HEK293 (cell line): ENCODE measurements at regions not wholly inside any gene's neighbourhood (a gene's known extent, or its start where the extent isn't known, plus 50 kb on each side); places are given as distances from the start of the nearest gene placed in this dataset.

Experiments
- CTCF ChIA-PET: fragments of 350-600 bp; formaldehyde crosslinking; extraction: SDS; loops from one replicate; lab custom pipeline; 2021; ENCODE audit warnings: antibody characterized with exemption; lab: Yijun Ruan, JAX
- POLR2A ChIA-PET: fragments of 300-600 bp; formaldehyde crosslinking; extraction: SDS; loops from one replicate; lab custom pipeline; 2020; ENCODE audit warnings: antibody characterized with exemption, inconsistent platforms; lab: Yijun Ruan, JAX
- H3K27ac ChIP-seq: fragments of 200-500 bp; sonication (Bioruptor generic); 2 replicates; pipeline ENCODE4 v1.5.1; 2014; ENCODE audit warnings: low read depth, low read length, control low read depth, inconsistent platforms; ENCODE audit errors: extremely low read depth
- H3K36me3 ChIP-seq, 2 experiments: fragments of 200-500 bp in 1 of 2; sonication (Bioruptor generic) in 1 of 2; 1 replicate in 1 of 2; 2 replicates in 1 of 2; pipeline ENCODE4 v1.5.1; 2014 to 2017; ENCODE audit warnings: inconsistent platforms in 2 of 2, low read length in 2 of 2; ENCODE audit not compliant: control insufficient read depth in 2 of 2, insufficient read depth in 1 of 2
- H3K4me1 ChIP-seq: fragments of 200-500 bp; sonication (Bioruptor generic); 2 replicates; pipeline ENCODE4 v1.5.1; 2014; ENCODE audit warnings: mild to moderate bottlenecking, low read length, inconsistent platforms; ENCODE audit not compliant: control insufficient read depth, insufficient read depth
- H3K4me3 ChIP-seq: 2 replicates; pipeline ENCODE4 v1.5.1; 2011; ENCODE audit warnings: low read depth, mild to moderate bottlenecking, control low read depth, low read length, moderate library complexity
- H3K9me3 ChIP-seq: fragments of 200-500 bp; sonication (Bioruptor generic); 2 replicates; pipeline ENCODE4 v1.5.1; 2014; ENCODE audit warnings: low read depth, low read length, inconsistent platforms; ENCODE audit not compliant: control insufficient read depth, insufficient read depth
- HOXC10 ChIP-seq: sonication (generic); formaldehyde crosslinking; IDR thresholded peaks from 2 replicates; pipeline ENCODE4 v1.8.1; 2023; ENCODE audit warnings: mild to moderate bottlenecking, missing genetic modification reagents
- IKZF3 ChIP-seq: fragments of 450-650 bp; IDR thresholded peaks from 2 replicates; pipeline ENCODE4 v1.5.0; 2018; ENCODE audit warnings: missing biosample characterization, mild to moderate bottlenecking, missing genetic modification characterization, moderate library complexity
- KLF7 ChIP-seq: fragments of 450-650 bp; formaldehyde crosslinking; IDR thresholded peaks from 2 replicates; pipeline ENCODE4 v1.5.1; 2016; ENCODE audit warnings: missing biosample characterization, missing genetic modification characterization, borderline replicate concordance
- TCF7L2 ChIP-seq: IDR thresholded peaks from 2 replicates; pipeline ENCODE4 v1.6.1; 2011; ENCODE audit warnings: low read depth, mild to moderate bottlenecking, inconsistent platforms, low read length, moderate library complexity, borderline replicate concordance
- TSHZ1 ChIP-seq: fragments of 450-650 bp; formaldehyde crosslinking; IDR thresholded peaks from 2 replicates; pipeline ENCODE4 v1.5.1; 2016; ENCODE audit warnings: missing biosample characterization, missing genetic modification characterization, borderline replicate concordance
- ZBTB11 ChIP-seq: fragments of 450-650 bp; formaldehyde crosslinking; conservative IDR thresholded peaks from 2 replicates; pipeline ENCODE4 v1.5.1; 2016; ENCODE audit warnings: low read depth, missing biosample characterization, missing genetic modification characterization
- ZNF132 ChIP-seq: fragments of 450-650 bp; formaldehyde crosslinking; IDR thresholded peaks from 2 replicates; pipeline ENCODE4 v1.5.1; 2017; ENCODE audit warnings: missing biosample characterization, missing genetic modification characterization, borderline replicate concordance
- ZNF155 ChIP-seq: fragments of 450-650 bp; formaldehyde crosslinking; IDR thresholded peaks from 2 replicates; pipeline ENCODE4 v1.5.1; 2016; ENCODE audit warnings: missing biosample characterization, missing genetic modification characterization
- ZNF292 ChIP-seq: fragments of 450-650 bp; formaldehyde crosslinking; IDR thresholded peaks from 2 replicates; pipeline ENCODE4 v1.5.1; 2016; ENCODE audit warnings: low read depth, missing biosample characterization, missing genetic modification characterization, borderline replicate concordance
- ZNF311 ChIP-seq: fragments of 450-650 bp; formaldehyde crosslinking; IDR thresholded peaks from 2 replicates; pipeline ENCODE4 v1.5.1; 2017; ENCODE audit warnings: missing biosample characterization, missing genetic modification characterization, borderline replicate concordance
- ZNF335 ChIP-seq: fragments of 450-650 bp; formaldehyde crosslinking; conservative IDR thresholded peaks from 2 replicates; pipeline ENCODE4 v1.5.1; 2016; ENCODE audit warnings: missing biosample characterization, missing genetic modification characterization
- ZNF362 ChIP-seq: fragments of 450-650 bp; formaldehyde crosslinking; IDR thresholded peaks from 2 replicates; pipeline ENCODE4 v1.5.1; 2016; ENCODE audit warnings: missing biosample characterization, missing genetic modification characterization
- ZNF423 ChIP-seq: fragments of 450-650 bp; formaldehyde crosslinking; IDR thresholded peaks from 2 replicates; pipeline ENCODE4 v1.5.1; 2016; ENCODE audit warnings: missing biosample characterization, missing genetic modification characterization
- ZNF548 ChIP-seq: fragments of 450-650 bp; formaldehyde crosslinking; IDR thresholded peaks from 2 replicates; pipeline ENCODE4 v1.5.1; 2016; ENCODE audit warnings: missing biosample characterization, missing genetic modification characterization
- ZNF571 ChIP-seq: fragments of 450-650 bp; formaldehyde crosslinking; IDR thresholded peaks from 2 replicates; pipeline ENCODE4 v1.5.0; 2017; ENCODE audit warnings: missing biosample characterization, missing genetic modification characterization
- ZNF585B ChIP-seq: fragments of 450-650 bp; formaldehyde crosslinking; IDR thresholded peaks from 2 replicates; pipeline ENCODE4 v1.5.1; 2016; ENCODE audit warnings: missing biosample characterization, missing genetic modification characterization
- ZNF629 ChIP-seq: fragments of 450-650 bp; formaldehyde crosslinking; IDR thresholded peaks from 2 replicates; pipeline ENCODE4 v1.5.1; 2017; ENCODE audit warnings: missing biosample characterization, missing genetic modification characterization
- ZNF664 ChIP-seq: fragments of 450-650 bp; formaldehyde crosslinking; IDR thresholded peaks from 2 replicates; pipeline ENCODE4 v1.5.1; 2016; ENCODE audit warnings: missing biosample characterization, missing genetic modification characterization
- ZNF768 ChIP-seq: fragments of 450-650 bp; formaldehyde crosslinking; IDR thresholded peaks from 2 replicates; pipeline ENCODE4 v1.5.1; 2018; ENCODE audit warnings: missing biosample characterization, mild to moderate bottlenecking, missing genetic modification characterization
- ZNF843 ChIP-seq: fragments of 450-650 bp; formaldehyde crosslinking; IDR thresholded peaks from 2 replicates; pipeline ENCODE4 v1.5.1; 2016; ENCODE audit warnings: missing biosample characterization, missing genetic modification characterization
- ZSCAN16 ChIP-seq: fragments of 450-650 bp; formaldehyde crosslinking; IDR thresholded peaks from 2 replicates; pipeline ENCODE4 v1.5.1; 2016; ENCODE audit warnings: missing biosample characterization, missing genetic modification characterization
- TF ChIP-seq, protein P1 (sequence below): fragments of 450-650 bp; formaldehyde crosslinking; IDR thresholded peaks from 2 replicates; pipeline ENCODE4 v1.5.1; 2016; ENCODE audit warnings: missing biosample characterization, missing genetic modification characterization
- TF ChIP-seq, protein P2 (sequence below): fragments of 450-650 bp; formaldehyde crosslinking; IDR thresholded peaks from 2 replicates; pipeline ENCODE4 v1.5.1; 2016; ENCODE audit warnings: missing biosample characterization, missing genetic modification characterization, low read depth
- TF ChIP-seq, protein P3 (sequence below): fragments of 450-650 bp; formaldehyde crosslinking; IDR thresholded peaks from 2 replicates; pipeline ENCODE4 v1.5.1; 2016; ENCODE audit warnings: missing biosample characterization, missing genetic modification characterization

GRCh38 chr13:110024645-110024980, 238.2 kb upstream of the IRS2 start (continued):
- TF ChIP-seq ZBTB11 (tag by site-specific recombination) (no peak), TSHZ1 (no peak), ZNF571 (no peak), ZNF585B (tag by site-specific recombination) (no peak), ZNF629 (no peak), HOXC10 (CRISPR knock-in tag) (no peak), ZNF423 (no peak)
- TF ChIP-seq, all 188 proteins: peak for 0

GRCh38 chr13:110023729-110024644, 237.6 kb upstream of the IRS2 start:
- CTCF ChIA-PET = no interaction called here
- no peaks in the 10 kb centered on the region for H3K36me3 ChIP-seq
- POLR2A ChIA-PET = no interaction called here
- no peaks in the 10 kb centered on the region for H3K4me1 ChIP-seq
- no peaks in the 10 kb centered on the region for H3K9me3 ChIP-seq
- H3K27ac ChIP-seq = no peak overlapping the region
- H3K4me3 ChIP-seq = no peak overlapping the region
- TF ChIP-seq, protein P1, sequence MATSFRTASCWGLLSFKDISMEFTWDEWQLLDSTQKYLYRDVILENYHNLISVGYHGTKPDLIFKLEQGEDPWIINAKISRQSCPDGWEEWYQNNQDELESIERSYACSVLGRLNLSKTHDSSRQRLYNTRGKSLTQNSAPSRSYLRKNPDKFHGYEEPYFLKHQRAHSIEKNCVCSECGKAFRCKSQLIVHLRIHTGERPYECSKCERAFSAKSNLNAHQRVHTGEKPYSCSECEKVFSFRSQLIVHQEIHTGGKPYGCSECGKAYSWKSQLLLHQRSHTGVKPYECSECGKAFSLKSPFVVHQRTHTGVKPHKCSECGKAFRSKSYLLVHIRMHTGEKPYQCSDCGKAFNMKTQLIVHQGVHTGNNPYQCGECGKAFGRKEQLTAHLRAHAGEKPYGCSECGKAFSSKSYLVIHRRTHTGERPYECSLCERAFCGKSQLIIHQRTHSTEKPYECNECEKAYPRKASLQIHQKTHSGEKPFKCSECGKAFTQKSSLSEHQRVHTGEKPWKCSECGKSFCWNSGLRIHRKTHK (tag by site-specific recombination) = no peak
- TF ChIP-seq ZNF843 (tag by site-specific recombination) (no peak), ZNF292 (tag by site-specific recombination) (no peak), ZNF768 (tag by site-specific recombination) (no peak), ZNF335 (tag by site-specific recombination) (no peak), IKZF3 (tag by site-specific recombination) (no peak), ZNF548 (tag by site-specific recombination) (no peak), ZNF664 (tag by site-specific recombination) (no peak), KLF7 (tag by site-specific recombination) (no peak), ZNF362 (tag by site-specific recombination) (no peak), ZSCAN16 (tag by site-specific recombination) (no peak), ZNF311 (tag by site-specific recombination) (no peak), ZNF132 (tag by site-specific recombination) (no peak), ZNF155 (tag by site-specific recombination) (no peak), TCF7L2 (no peak)
- TF ChIP-seq, protein P2, sequence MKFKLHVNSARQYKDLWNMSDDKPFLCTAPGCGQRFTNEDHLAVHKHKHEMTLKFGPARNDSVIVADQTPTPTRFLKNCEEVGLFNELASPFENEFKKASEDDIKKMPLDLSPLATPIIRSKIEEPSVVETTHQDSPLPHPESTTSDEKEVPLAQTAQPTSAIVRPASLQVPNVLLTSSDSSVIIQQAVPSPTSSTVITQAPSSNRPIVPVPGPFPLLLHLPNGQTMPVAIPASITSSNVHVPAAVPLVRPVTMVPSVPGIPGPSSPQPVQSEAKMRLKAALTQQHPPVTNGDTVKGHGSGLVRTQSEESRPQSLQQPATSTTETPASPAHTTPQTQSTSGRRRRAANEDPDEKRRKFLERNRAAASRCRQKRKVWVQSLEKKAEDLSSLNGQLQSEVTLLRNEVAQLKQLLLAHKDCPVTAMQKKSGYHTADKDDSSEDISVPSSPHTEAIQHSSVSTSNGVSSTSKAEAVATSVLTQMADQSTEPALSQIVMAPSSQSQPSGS = no peak
- TF ChIP-seq, protein P3, sequence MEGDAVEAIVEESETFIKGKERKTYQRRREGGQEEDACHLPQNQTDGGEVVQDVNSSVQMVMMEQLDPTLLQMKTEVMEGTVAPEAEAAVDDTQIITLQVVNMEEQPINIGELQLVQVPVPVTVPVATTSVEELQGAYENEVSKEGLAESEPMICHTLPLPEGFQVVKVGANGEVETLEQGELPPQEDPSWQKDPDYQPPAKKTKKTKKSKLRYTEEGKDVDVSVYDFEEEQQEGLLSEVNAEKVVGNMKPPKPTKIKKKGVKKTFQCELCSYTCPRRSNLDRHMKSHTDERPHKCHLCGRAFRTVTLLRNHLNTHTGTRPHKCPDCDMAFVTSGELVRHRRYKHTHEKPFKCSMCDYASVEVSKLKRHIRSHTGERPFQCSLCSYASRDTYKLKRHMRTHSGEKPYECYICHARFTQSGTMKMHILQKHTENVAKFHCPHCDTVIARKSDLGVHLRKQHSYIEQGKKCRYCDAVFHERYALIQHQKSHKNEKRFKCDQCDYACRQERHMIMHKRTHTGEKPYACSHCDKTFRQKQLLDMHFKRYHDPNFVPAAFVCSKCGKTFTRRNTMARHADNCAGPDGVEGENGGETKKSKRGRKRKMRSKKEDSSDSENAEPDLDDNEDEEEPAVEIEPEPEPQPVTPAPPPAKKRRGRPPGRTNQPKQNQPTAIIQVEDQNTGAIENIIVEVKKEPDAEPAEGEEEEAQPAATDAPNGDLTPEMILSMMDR = no peak
